ENCODE measurements at regions not wholly inside any gene's neighbourhood (a gene's known extent, or its start where the extent isn't known, plus 50 kb on each side); places are given as distances from the start of the nearest gene placed in this dataset.

DNA sequence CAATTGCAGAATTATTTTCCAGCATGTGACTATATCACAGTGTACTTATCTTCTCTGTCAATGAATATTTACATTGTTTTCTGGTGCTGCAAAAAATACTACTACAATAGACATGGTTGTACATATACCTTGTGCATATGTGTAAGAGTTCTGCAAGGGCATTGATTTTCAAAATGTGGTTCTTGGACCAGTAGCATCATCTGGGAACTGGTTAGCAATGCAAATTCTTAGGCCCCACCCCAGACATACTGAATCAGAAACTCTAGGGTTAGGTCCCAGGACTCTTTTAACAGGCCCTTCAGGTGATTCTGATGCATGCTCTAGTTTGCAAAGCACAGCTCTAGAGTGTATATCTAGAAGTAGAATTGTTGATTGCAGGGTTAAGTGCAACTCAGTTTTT is 292.3 kb downstream of the ZNF621 start:
- no peak overlapping the region for H3K4me3 ChIP-seq
- TF ChIP-seq, protein P1, sequence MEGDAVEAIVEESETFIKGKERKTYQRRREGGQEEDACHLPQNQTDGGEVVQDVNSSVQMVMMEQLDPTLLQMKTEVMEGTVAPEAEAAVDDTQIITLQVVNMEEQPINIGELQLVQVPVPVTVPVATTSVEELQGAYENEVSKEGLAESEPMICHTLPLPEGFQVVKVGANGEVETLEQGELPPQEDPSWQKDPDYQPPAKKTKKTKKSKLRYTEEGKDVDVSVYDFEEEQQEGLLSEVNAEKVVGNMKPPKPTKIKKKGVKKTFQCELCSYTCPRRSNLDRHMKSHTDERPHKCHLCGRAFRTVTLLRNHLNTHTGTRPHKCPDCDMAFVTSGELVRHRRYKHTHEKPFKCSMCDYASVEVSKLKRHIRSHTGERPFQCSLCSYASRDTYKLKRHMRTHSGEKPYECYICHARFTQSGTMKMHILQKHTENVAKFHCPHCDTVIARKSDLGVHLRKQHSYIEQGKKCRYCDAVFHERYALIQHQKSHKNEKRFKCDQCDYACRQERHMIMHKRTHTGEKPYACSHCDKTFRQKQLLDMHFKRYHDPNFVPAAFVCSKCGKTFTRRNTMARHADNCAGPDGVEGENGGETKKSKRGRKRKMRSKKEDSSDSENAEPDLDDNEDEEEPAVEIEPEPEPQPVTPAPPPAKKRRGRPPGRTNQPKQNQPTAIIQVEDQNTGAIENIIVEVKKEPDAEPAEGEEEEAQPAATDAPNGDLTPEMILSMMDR (IDR thresholded peaks at IDR 0.05) = no peak
- TF ChIP-seq POLR2AphosphoS5 (IDR thresholded peaks at IDR 0.05) = no peak
- no peak for TF ChIP-seq POLR2A (IDR thresholded peaks at IDR 0.05)
- H3K9me3 ChIP-seq = peaks cover 3 to 5% of the 10 kb centered on the region in 2 donors
- no peaks in the 10 kb centered on the region for H3K4me1 ChIP-seq
- H3K36me3 ChIP-seq = no peaks in the 10 kb centered on the region
- no peaks in the 10 kb centered on the region for H3K27me3 ChIP-seq
- no peak for DNase-seq (ENCODE audit: low spot score in 2 of 2)
- intact Hi-C loops (cut with DNase I; ENCODE audit: low total_unique reads) = no loop called here
- H3K27ac ChIP-seq = no peak overlapping the region

DNA sequence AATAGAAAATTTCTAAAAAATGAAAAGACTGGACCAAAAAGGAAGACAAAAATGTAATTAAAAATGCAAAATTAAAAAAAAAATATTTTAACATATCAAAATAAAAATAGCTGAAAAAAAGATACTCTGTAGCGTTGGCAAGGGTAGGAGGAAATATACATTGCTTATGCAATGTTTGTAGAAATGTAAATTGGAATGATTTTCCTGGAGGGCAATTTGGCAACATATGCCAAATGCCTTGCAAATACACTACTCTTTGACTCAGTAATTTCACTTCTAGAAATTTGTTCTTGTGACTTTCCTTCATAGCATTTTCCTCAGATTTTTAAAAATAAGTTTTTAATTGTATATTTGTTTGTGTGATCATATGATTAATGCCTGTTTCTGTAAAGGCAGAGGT is 296.6 kb downstream of the ZNF621 start:
- no peaks in the 10 kb centered on the region for H3K36me3 ChIP-seq
- no peak overlapping the region for H3K4me3 ChIP-seq
- no peak overlapping the region for H3K27ac ChIP-seq
- TF ChIP-seq, protein P1 (IDR thresholded peaks at IDR 0.05) = no peak
- no peak for TF ChIP-seq POLR2A (IDR thresholded peaks at IDR 0.05)
- no peak for TF ChIP-seq POLR2AphosphoS5 (IDR thresholded peaks at IDR 0.05)
- no peak for DNase-seq (ENCODE audit: low spot score in 2 of 2)
- H3K4me1 ChIP-seq = no peaks in the 10 kb centered on the region
- intact Hi-C loops (cut with DNase I; ENCODE audit: low total_unique reads) = no loop called here
- no peaks in the 10 kb centered on the region for H3K27me3 ChIP-seq
- H3K9me3 ChIP-seq = no peaks in the 10 kb centered on the region

DNA sequence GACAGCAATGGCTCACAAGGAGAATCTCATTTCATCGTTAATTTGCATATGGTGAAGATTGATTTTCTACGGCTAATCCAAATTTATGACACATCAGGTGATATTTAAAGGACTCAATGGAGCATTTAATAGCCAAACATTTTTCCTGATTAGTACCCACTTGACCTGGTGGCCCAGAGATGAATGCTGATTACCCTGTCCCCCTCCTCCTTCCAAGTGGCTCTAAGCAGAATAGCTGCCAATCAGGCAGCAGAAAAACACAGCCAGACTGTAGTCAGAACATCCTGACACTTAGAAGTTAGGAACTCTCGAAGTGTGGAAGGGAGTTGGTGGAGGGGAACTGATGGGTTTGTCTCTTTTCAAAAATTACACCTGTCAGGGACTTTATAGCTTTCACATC is 302.5 kb downstream of the ZNF621 start:
- Histone ChIP-seq H3K4me3 (no peak overlapping the region), H3K27me3 (no peaks in the 10 kb centered on the region), H3K27ac (no peak overlapping the region), H3K36me3 (no peaks in the 10 kb centered on the region), H3K9me3 (no peaks in the 10 kb centered on the region), H3K4me1 (no peaks in the 10 kb centered on the region)
- no peak for TF ChIP-seq POLR2A (IDR thresholded peaks at IDR 0.05)
- TF ChIP-seq, protein P1 (IDR thresholded peaks at IDR 0.05) = no peak
- DNase-seq (ENCODE audit: low spot score in 2 of 2) = no peak
- intact Hi-C loops (cut with DNase I; ENCODE audit: low total_unique reads) = no loop called here

DNA sequence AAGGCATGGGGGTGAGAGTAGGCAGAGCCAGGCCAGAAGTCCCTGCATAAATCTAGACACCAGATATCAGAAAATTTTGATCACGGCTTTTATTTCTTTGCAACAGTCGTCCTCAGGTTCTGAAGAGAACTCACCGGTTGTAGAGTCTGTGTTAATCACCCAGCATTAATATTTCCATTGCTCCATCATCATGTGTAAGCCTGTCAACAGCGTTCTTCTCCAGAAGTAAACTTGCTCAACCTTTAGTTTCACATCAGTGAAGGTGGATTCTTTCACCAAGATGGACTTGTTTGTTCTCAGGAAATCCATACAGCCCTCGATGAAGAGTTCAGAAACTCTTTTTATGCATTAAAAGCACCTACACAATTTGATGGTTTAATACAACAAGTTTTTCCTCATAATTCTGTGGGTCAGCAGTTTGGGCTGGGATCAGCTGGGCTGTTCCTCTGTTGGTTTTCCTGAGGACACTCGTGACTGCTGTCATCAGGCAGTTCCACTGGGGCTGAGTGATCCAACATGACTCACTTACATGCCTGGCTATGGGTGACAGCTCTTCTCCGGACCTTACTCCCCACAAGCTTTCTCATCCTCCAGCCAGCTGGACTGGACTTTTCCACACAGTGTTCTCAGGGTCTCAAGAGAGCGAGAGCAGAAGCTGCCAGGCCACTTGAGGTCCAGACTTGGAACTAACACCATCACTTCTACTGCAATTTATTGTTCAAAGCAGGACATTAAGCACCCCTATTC is 303.4 kb downstream of the ZNF621 start:
- Histone ChIP-seq H3K27ac (no peak overlapping the region), H3K9me3 (no peaks in the 10 kb centered on the region), H3K36me3 (no peaks in the 10 kb centered on the region), H3K4me1 (no peaks in the 10 kb centered on the region), H3K27me3 (no peaks in the 10 kb centered on the region), H3K4me3 (no peak overlapping the region)
- DNase-seq (ENCODE audit: low spot score in 2 of 2) = no peak
- peak in 1 of 3 donors; percentile 25 for TF ChIP-seq POLR2AphosphoS5 (IDR thresholded peaks at IDR 0.05)
- TF ChIP-seq, protein P1 (IDR thresholded peaks at IDR 0.05) = no peak
- intact Hi-C loops (cut with DNase I; ENCODE audit: low total_unique reads) = no loop called here

DNA sequence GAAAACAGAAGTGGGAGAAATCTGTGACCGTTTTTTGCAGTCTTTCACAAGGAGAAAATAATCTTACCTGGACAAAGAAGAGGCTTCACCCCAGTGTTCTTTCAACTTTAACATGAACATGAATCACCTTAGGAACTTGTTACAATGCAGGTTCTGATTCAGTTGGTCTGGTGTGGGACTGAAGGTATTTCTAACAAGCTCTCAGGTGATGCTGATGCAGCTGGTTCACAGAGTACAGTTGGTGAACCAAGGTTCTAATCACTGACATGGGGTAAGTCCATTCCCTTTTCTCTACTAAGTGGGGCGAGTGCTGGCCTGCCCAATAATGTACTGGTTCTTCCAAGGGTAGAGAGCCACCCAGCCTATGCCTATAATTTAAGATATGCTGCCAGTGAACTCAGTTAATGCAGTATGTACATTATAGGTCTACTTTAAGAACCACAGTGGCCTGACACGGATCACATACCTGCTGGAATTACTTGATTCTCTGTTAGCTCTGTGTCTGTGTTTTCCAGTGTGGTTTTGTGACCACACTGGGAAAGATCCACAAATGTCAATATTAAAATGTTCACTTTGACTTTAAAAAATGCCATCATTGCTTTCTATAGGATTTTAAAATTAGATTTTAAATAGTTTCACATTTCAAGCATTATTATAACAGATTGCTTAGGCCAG is 304.1 kb downstream of the ZNF621 start:
- TF ChIP-seq, protein P1 (IDR thresholded peaks at IDR 0.05) = no peak
- TF ChIP-seq POLR2A (IDR thresholded peaks at IDR 0.05) (no peak), POLR2AphosphoS5 (IDR thresholded peaks at IDR 0.05) (no peak)
- intact Hi-C loops (cut with DNase I; ENCODE audit: low total_unique reads) = no loop called here
- Histone ChIP-seq H3K9me3 (no peaks in the 10 kb centered on the region), H3K36me3 (no peaks in the 10 kb centered on the region), H3K27ac (no peak overlapping the region), H3K4me1 (no peaks in the 10 kb centered on the region), H3K27me3 (no peaks in the 10 kb centered on the region), H3K4me3 (no peak overlapping the region)
- no peak for DNase-seq (ENCODE audit: low spot score in 2 of 2)

All from breast epithelium (tissue), 4 donors.